ENCODE measurements at regions not wholly inside any gene's neighbourhood (a gene's known extent, or its start where the extent isn't known, plus 50 kb on each side); places are given as distances from the start of the nearest gene placed in this dataset.

- Histone ChIP-seq H3K27ac (ENCODE audit: low read depth, low read length) (no peak overlapping the region), H3K9me3 (ENCODE audit: control insufficient read depth, insufficient read depth, low read length) (no peaks in the 10 kb centered on the region; the same call in 1 of the 2 replicates), H4K20me1 (ENCODE audit: control insufficient read depth, insufficient read depth, low read depth, low read length) (no peaks in the 10 kb centered on the region), H3K4me2 (ENCODE audit: low read length) (no peak overlapping the region), H3K4me3 (ENCODE audit: low read length) (no peak overlapping the region), H3K79me2 (ENCODE audit: control insufficient read depth, low read length) (no peaks in the 10 kb centered on the region), H3K4me1 (ENCODE audit: control insufficient read depth, low read length) (no peaks in the 10 kb centered on the region), H3F3A (ENCODE audit: control insufficient read depth, insufficient read depth) (no peaks in the 10 kb centered on the region), H3K27me3 (ENCODE audit: control insufficient read depth, low read length) (no peaks in the 10 kb centered on the region), H3K9me2 (replicated peaks; ENCODE audit: control insufficient read depth, low read length) (no peaks in the 10 kb centered on the region), H3K36me3 (ENCODE audit: control insufficient read depth, low read length) (no peaks in the 10 kb centered on the region)
- TF ChIP-seq, protein P1, sequence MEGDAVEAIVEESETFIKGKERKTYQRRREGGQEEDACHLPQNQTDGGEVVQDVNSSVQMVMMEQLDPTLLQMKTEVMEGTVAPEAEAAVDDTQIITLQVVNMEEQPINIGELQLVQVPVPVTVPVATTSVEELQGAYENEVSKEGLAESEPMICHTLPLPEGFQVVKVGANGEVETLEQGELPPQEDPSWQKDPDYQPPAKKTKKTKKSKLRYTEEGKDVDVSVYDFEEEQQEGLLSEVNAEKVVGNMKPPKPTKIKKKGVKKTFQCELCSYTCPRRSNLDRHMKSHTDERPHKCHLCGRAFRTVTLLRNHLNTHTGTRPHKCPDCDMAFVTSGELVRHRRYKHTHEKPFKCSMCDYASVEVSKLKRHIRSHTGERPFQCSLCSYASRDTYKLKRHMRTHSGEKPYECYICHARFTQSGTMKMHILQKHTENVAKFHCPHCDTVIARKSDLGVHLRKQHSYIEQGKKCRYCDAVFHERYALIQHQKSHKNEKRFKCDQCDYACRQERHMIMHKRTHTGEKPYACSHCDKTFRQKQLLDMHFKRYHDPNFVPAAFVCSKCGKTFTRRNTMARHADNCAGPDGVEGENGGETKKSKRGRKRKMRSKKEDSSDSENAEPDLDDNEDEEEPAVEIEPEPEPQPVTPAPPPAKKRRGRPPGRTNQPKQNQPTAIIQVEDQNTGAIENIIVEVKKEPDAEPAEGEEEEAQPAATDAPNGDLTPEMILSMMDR (IDR thresholded peaks at IDR 0.05; ENCODE audit: low read depth, low read length, poor library complexity, severe bottlenecking), result no peak
- TF ChIP-seq EZH2phosphoT487 (IDR thresholded peaks at IDR 0.05; ENCODE audit: borderline replicate concordance, low read length), result no peak
Observed at GRCh38 chr5:28927559-28928326, 1889.4 kb upstream of the CDH9 start.

DNA sequence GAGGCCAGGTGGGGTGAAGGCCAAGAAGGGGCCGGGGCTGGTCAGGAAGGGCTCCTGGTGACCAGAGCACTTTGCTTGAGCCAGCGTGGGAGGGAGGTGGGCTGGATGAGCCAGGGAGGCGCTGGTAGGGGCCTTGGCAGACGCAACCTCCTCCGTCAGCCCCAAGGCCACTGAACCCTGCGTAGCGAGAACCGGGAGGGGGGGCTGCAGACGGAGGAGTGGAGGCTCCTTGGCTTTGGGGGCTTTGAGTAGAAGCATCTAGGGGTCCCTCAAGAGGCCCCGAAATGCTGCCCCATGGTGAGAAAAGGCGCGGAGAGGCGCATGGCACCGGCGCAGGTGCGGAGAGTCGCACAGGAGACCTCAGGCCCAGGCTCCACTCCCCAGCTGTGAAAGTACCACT, 1888.0 kb upstream of the CDH9 start:
- H3K4me2 ChIP-seq (ENCODE audit: low read length), result no peak overlapping the region
- H3K36me3 ChIP-seq (ENCODE audit: control insufficient read depth, low read length), result no peaks in the 10 kb centered on the region
- H3F3A ChIP-seq (ENCODE audit: control insufficient read depth, insufficient read depth), result no peaks in the 10 kb centered on the region
- H3K4me3 ChIP-seq (ENCODE audit: low read length), result no peak overlapping the region
- no peak overlapping the region for H3K27ac ChIP-seq (ENCODE audit: low read depth, low read length)
- H3K9me3 ChIP-seq (ENCODE audit: control insufficient read depth, insufficient read depth, low read length), result no peaks in the 10 kb centered on the region; the same call in 1 of the 2 replicates
- H3K27me3 ChIP-seq (ENCODE audit: control insufficient read depth, low read length), result no peaks in the 10 kb centered on the region
- no peaks in the 10 kb centered on the region for H4K20me1 ChIP-seq (ENCODE audit: control insufficient read depth, insufficient read depth, low read depth, low read length)
- no peaks in the 10 kb centered on the region for H3K79me2 ChIP-seq (ENCODE audit: control insufficient read depth, low read length)
- TF ChIP-seq, protein P1 (IDR thresholded peaks at IDR 0.05; ENCODE audit: low read depth, low read length, poor library complexity, severe bottlenecking), result no peak
- no peak for TF ChIP-seq EZH2phosphoT487 (IDR thresholded peaks at IDR 0.05; ENCODE audit: borderline replicate concordance, low read length)
- H3K9me2 ChIP-seq (replicated peaks; ENCODE audit: control insufficient read depth, low read length), result no peaks in the 10 kb centered on the region
- no peaks in the 10 kb centered on the region for H3K4me1 ChIP-seq (ENCODE audit: control insufficient read depth, low read length)

- Histone ChIP-seq H3K79me2 (ENCODE audit: control insufficient read depth, low read length) (no peaks in the 10 kb centered on the region), H3K9me2 (replicated peaks; ENCODE audit: control insufficient read depth, low read length) (no peaks in the 10 kb centered on the region), H3K27ac (ENCODE audit: low read depth, low read length) (no peak overlapping the region), H3K27me3 (ENCODE audit: control insufficient read depth, low read length) (no peaks in the 10 kb centered on the region), H3K4me3 (ENCODE audit: low read length) (no peak overlapping the region), H3F3A (ENCODE audit: control insufficient read depth, insufficient read depth) (no peaks in the 10 kb centered on the region), H3K4me1 (ENCODE audit: control insufficient read depth, low read length) (no peaks in the 10 kb centered on the region), H3K4me2 (ENCODE audit: low read length) (no peak overlapping the region), H4K20me1 (ENCODE audit: control insufficient read depth, insufficient read depth, low read depth, low read length) (no peaks in the 10 kb centered on the region), H3K36me3 (ENCODE audit: control insufficient read depth, low read length) (no peaks in the 10 kb centered on the region), H3K9me3 (ENCODE audit: control insufficient read depth, insufficient read depth, low read length) (no peaks in the 10 kb centered on the region)
- TF ChIP-seq, protein P1 (IDR thresholded peaks at IDR 0.05; ENCODE audit: low read depth, low read length, poor library complexity, severe bottlenecking), result no peak
- TF ChIP-seq EZH2phosphoT487 (IDR thresholded peaks at IDR 0.05; ENCODE audit: borderline replicate concordance, low read length), result no peak
Observed at GRCh38 chr5:28917631-28918030, 1879.2 kb upstream of the CDH9 start.
